K562 (cell line): ENCODE measurements at regions not wholly inside any gene's neighbourhood (a gene's known extent, or its start where the extent isn't known, plus 50 kb on each side); places are given as distances from the start of the nearest gene placed in this dataset.

Source experiments
- HCFC1 ChIP-seq: IDR thresholded peaks from 2 replicates; pipeline ENCODE4 v1.6.1; 2012; ENCODE audit warnings: low read depth, low read length, improper control_type of control experiment
- LCOR ChIP-seq: sonication (generic); formaldehyde crosslinking; IDR thresholded peaks from 2 replicates; pipeline ENCODE4 v1.8.0; 2022; ENCODE audit warnings: mild to moderate bottlenecking, missing genetic modification reagents
- NCOA4 ChIP-seq: fragments of 450-650 bp; IDR thresholded peaks from 2 replicates; pipeline ENCODE4 v1.6.1; 2018; ENCODE audit warnings: mild to moderate bottlenecking; ENCODE audit not compliant: partially characterized antibody
- PHF20 ChIP-seq: fragments of 450-650 bp; IDR thresholded peaks from 2 replicates; pipeline ENCODE4 v1.6.1; 2018; ENCODE audit not compliant: partially characterized antibody
- RBBP5 ChIP-seq: fragments of 200-600 bp; sonication (generic); IDR thresholded peaks from 2 replicates; pipeline ENCODE4 v1.6.1; 2012; ENCODE audit warnings: borderline replicate concordance, mild to moderate bottlenecking, low read length, control low read depth, inconsistent platforms; ENCODE audit not compliant: insufficient read depth, poor library complexity, severe bottlenecking
- SETDB1 ChIP-seq: IDR thresholded peaks from one replicate; pipeline ENCODE4 v1.6.1; 2012; ENCODE audit warnings: low read length, control low read depth, inconsistent platforms
- SIX5 ChIP-seq, 2 experiments: IDR thresholded peaks; 2 replicates each; pipeline ENCODE4 v1.6.1; 2011; ENCODE audit warnings: low read length in 2 of 2, borderline replicate concordance in 1 of 2, low read depth in 1 of 2, mild to moderate bottlenecking in 1 of 2, moderate library complexity in 1 of 2; ENCODE audit not compliant: insufficient read depth in 1 of 2
- U2AF1 ChIP-seq: fragments of 200-400 bp; formaldehyde crosslinking; optimal IDR thresholded peaks from 2 replicates; pipeline ENCODE3; 2017; ENCODE audit warnings: mild to moderate bottlenecking, low read depth, low read length, moderate library complexity
- ZBTB43 ChIP-seq: sonication (generic); formaldehyde crosslinking; IDR thresholded peaks from 2 replicates; pipeline ENCODE4 v1.8.0; 2023; ENCODE audit warnings: mild to moderate bottlenecking, missing genetic modification reagents
- ZNF586 ChIP-seq: fragments of 450-650 bp; formaldehyde crosslinking; conservative IDR thresholded peaks from 2 replicates; pipeline ENCODE4 v1.4.0; 2020; ENCODE audit warnings: mild to moderate bottlenecking, moderate library complexity
- ZNF75A ChIP-seq: fragments of 450-650 bp; formaldehyde crosslinking; IDR thresholded peaks from 2 replicates; pipeline ENCODE4 v1.4.0; 2020; ENCODE audit warnings: mild to moderate bottlenecking

- no peak for TF ChIP-seq LCOR (CRISPR knock-in tag)
- no peak for TF ChIP-seq HCFC1
- no peak for TF ChIP-seq ZBTB43 (CRISPR knock-in tag)
- no peak for TF ChIP-seq NCOA4
- no peak for TF ChIP-seq ZNF75A (CRISPR knock-in tag)
- TF ChIP-seq SETDB1, result no peak
- no peak for TF ChIP-seq RBBP5
- no peak for TF ChIP-seq PHF20
- no peak for TF ChIP-seq ZNF586 (CRISPR knock-in tag)
- no peak for TF ChIP-seq SIX5 (IDR thresholded peaks at IDR 0.05; ENCODE audit: borderline replicate concordance in 1 of 2, insufficient read depth in 1 of 2, low read depth in 1 of 2, low read length in 2 of 2)
- TF ChIP-seq U2AF1, result no peak
- TF ChIP-seq, all 486 proteins: peak for 0
Observed at GRCh38 chr4:144868309-144868708, 222.4 kb downstream of the HHIP start (continued).
